ENCODE measurements at regions not wholly inside any gene's neighbourhood (a gene's known extent, or its start where the extent isn't known, plus 50 kb on each side); places are given as distances from the start of the nearest gene placed in this dataset.

DNA sequence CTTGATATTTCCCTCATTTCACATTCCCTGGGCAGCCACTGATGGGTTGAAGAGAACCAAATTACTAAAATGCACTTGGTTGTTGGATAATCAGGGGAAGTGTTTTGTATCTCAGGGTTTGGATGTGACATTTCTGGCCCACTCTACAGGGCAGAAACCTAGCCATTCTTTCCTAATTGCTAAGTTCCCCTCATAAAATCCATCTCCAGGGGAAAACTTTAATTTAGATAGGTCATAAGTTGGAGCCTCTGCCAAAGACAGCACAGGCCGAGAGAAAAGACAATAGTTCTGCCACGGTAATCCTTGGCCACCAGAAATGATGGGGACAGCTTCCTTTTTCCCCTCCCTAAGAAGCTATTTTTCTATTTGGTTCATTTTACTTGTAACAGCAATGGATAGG, 192.7 kb upstream of the C1QTNF7 start:
- TF ChIP-seq MXI1 (IDR thresholded peaks at IDR 0.05; ENCODE audit: low read depth, low read length): no peak
- no peak for TF ChIP-seq ZSCAN29 (IDR thresholded peaks at IDR 0.05)
- TF ChIP-seq IRF4 (IDR thresholded peaks at IDR 0.05; ENCODE audit: low read depth, low read length): no peak
- no peak for TF ChIP-seq LARP7 (IDR thresholded peaks at IDR 0.05)
- TF ChIP-seq, protein P1, sequence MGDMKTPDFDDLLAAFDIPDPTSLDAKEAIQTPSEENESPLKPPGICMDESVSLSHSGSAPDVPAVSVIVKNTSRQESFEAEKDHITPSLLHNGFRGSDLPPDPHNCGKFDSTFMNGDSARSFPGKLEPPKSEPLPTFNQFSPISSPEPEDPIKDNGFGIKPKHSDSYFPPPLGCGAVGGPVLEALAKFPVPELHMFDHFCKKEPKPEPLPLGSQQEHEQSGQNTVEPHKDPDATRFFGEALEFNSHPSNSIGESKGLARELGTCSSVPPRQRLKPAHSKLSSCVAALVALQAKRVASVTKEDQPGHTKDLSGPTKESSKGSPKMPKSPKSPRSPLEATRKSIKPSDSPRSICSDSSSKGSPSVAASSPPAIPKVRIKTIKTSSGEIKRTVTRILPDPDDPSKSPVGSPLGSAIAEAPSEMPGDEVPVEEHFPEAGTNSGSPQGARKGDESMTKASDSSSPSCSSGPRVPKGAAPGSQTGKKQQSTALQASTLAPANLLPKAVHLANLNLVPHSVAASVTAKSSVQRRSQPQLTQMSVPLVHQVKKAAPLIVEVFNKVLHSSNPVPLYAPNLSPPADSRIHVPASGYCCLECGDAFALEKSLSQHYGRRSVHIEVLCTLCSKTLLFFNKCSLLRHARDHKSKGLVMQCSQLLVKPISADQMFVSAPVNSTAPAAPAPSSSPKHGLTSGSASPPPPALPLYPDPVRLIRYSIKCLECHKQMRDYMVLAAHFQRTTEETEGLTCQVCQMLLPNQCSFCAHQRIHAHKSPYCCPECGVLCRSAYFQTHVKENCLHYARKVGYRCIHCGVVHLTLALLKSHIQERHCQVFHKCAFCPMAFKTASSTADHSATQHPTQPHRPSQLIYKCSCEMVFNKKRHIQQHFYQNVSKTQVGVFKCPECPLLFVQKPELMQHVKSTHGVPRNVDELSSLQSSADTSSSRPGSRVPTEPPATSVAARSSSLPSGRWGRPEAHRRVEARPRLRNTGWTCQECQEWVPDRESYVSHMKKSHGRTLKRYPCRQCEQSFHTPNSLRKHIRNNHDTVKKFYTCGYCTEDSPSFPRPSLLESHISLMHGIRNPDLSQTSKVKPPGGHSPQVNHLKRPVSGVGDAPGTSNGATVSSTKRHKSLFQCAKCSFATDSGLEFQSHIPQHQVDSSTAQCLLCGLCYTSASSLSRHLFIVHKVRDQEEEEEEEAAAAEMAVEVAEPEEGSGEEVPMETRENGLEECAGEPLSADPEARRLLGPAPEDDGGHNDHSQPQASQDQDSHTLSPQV (IDR thresholded peaks at IDR 0.05): no peak
- TF ChIP-seq YY1 (IDR thresholded peaks at IDR 0.05; ENCODE audit: low read depth, low read length): no peak
- TF ChIP-seq NBN (IDR thresholded peaks at IDR 0.05): no peak
- TF ChIP-seq BHLHE40 (IDR thresholded peaks at IDR 0.05; ENCODE audit: borderline replicate concordance in 1 of 2, low read depth in 2 of 2, low read length in 1 of 2): no peak
- TF ChIP-seq MYB (IDR thresholded peaks at IDR 0.05; ENCODE audit: borderline replicate concordance, low read depth, low read length): no peak
- no peak for TF ChIP-seq NKRF (conservative IDR thresholded peaks at IDR 0.05)
- no peak for TF ChIP-seq TARDBP (IDR thresholded peaks at IDR 0.05; ENCODE audit: borderline replicate concordance)
- no peak for TF ChIP-seq MEF2B (IDR thresholded peaks at IDR 0.05; ENCODE audit: partially characterized antibody, poor library complexity, severe bottlenecking)
- TF ChIP-seq, protein P2, sequence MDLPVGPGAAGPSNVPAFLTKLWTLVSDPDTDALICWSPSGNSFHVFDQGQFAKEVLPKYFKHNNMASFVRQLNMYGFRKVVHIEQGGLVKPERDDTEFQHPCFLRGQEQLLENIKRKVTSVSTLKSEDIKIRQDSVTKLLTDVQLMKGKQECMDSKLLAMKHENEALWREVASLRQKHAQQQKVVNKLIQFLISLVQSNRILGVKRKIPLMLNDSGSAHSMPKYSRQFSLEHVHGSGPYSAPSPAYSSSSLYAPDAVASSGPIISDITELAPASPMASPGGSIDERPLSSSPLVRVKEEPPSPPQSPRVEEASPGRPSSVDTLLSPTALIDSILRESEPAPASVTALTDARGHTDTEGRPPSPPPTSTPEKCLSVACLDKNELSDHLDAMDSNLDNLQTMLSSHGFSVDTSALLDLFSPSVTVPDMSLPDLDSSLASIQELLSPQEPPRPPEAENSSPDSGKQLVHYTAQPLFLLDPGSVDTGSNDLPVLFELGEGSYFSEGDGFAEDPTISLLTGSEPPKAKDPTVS (IDR thresholded peaks at IDR 0.05; ENCODE audit: low read depth, low read length): no peak
- H3K9ac ChIP-seq (ENCODE audit: control insufficient read depth, insufficient read depth, low read length): no peak overlapping the region
- no peak overlapping the region for H2AFZ ChIP-seq (ENCODE audit: control insufficient read depth, low read depth, low read length)
- peaks cover 11% of the 10 kb centered on the region for H3K4me1 ChIP-seq (ENCODE audit: control insufficient read depth, insufficient read depth, low read length)
- FAIRE-seq: no peak
- no peak overlapping the region for H3K27ac ChIP-seq (ENCODE audit: control insufficient read depth, insufficient read depth)
- no peaks in the 10 kb centered on the region for H3K9me3 ChIP-seq (replicated peaks; ENCODE audit: control insufficient read depth, insufficient read depth, low read length)
- POLR2A ChIA-PET: no interaction called here
- H3K36me3 ChIP-seq (ENCODE audit: control insufficient read depth in 2 of 2, insufficient read depth in 2 of 2, low read length in 1 of 2): no peaks in the 10 kb centered on the region
- no peak for ATAC-seq
- H3K27me3 ChIP-seq (replicated peaks in 1 of 2; ENCODE audit: control insufficient read depth in 2 of 2, insufficient read depth in 2 of 2, low read length in 1 of 2): no peaks in the 10 kb centered on the region
- SMC1A ChIA-PET (ENCODE audit: uncharacterized antibody, unreplicated experiment): interaction anchor here (2.1 kb wide), 1 partner anchor 161 kb away, joined by 9 read pairs; no protein-coding TSS in a partner anchor
- no TSS peak for BruUV-seq (replicated peaks)
- H3K79me2 ChIP-seq (ENCODE audit: control insufficient read depth, insufficient read depth, low read length): no peaks in the 10 kb centered on the region
- no peak for DNase-seq (ENCODE audit: low read depth, low spot score)
- in situ Hi-C loops (cut with MboI) (loop anchor here (5.0 to 25.0 kb wide), 3 partner anchors 167 to 727 kb away; partner anchors contain the start of gene FGFBP2), intact Hi-C loops (cut with micrococcal nuclease; ENCODE audit: unreplicated experiment) (loop anchor here (5.0 to 10.0 kb wide), 2 partner anchors 480 to 767 kb away; no protein-coding TSS in a partner anchor)
- 98% methylated on average over 2 of the region's 2 CpGs for WGBS (ENCODE audit: insufficient coverage, insufficient replicate concordance, low lambda C conversion rate, missing lambda C conversion rate)
- RAD21 ChIA-PET (ENCODE audit: unreplicated experiment): interaction anchor here (0.7 to 1.3 kb wide), 2 partner anchors 222 to 570 kb away, joined by 3 read pairs; no protein-coding TSS in a partner anchor
- H4K20me1 ChIP-seq (ENCODE audit: control insufficient read depth, insufficient read depth): no peaks in the 10 kb centered on the region
- no peak overlapping the region for H3K4me2 ChIP-seq (ENCODE audit: control insufficient read depth, insufficient read depth)
- CTCF ChIA-PET: interaction anchor here (2.7 to 5.6 kb wide), 3 partner anchors 19 to 223 kb away, joined by 12 to 50 read pairs (median 41); no protein-coding TSS in a partner anchor
- H3K4me3 ChIP-seq: no peak overlapping the region
